HG03045 (cell line): ENCODE measurements at regions not wholly inside any gene's neighbourhood (a gene's known extent, or its start where the extent isn't known, plus 50 kb on each side); places are given as distances from the start of the nearest gene placed in this dataset.
"Not testable (repeated sequence)": the region's sequence is repeated elsewhere in the genome, so short reads cannot be mapped to it uniquely, and the experiment has no call there.

Experiments used
- ATAC-seq: cut with Tn5 transposase; IDR thresholded peaks from one replicate; pipeline ENCODE4 v1.9.1; 2021; ENCODE audit warnings: mild to moderate bottlenecking, moderate library complexity; ENCODE audit not compliant: unreplicated experiment

DNA sequence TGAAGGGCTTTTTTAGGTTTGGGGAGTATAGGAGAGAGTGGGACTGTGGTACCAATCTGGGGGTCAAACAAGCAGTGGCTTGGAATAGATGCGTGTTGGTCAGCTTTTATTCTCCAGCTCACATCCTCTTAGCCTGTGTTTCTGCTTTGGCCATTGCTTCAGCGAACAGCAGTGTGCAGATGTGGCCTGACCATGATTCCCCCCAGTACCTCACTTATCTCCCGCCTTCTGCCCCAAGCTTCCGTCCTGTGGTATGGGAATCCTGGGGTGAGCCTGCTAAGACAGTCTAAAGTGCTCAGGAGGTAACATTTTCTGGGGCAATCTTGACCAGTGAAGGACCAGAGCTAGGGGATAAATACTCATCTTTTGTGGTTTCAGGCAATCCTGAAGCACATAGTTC is 84.9 kb upstream of the TNP1 start:
- no peak for ATAC-seq

DNA sequence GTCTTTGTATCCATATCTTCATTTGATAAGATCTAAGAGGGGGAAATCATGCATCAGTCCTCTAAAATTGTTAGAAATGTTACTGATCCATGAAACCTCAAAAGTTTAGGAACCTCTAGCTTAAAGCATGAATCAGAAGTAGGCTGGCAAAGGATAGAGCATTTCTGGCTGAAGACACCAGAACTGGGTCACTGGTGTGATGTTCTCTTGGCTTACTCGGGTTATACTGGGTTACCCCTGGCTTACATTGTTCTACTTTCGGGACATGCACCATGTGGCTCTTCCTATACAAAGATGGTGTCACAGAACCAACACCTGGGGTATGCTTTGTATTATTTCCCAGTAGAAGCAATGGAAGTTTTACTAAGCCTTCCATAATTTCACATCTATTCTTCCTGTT is 83.2 kb upstream of the TNP1 start:
- no peak for ATAC-seq

DNA sequence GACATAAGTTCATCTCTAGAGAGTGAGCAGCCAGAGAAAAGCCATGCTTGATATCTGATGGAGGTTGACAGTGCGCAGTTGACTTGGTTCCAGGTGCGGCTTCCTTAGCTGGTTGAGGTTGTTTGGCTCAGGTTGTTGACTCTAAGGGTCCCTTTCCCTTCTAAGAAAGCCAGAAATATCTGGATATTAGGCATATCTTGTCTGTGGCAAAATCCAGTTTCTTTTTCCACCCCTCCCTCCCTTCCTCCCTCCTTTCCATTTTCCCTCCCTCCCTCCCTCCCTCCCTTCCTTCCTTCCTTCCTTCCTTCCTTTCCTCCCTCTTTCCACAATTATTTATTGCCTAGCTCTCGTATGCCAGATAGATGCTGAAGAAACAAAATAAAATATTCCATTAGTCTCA is 82.6 kb upstream of the TNP1 start:
- ATAC-seq: no peak

DNA sequence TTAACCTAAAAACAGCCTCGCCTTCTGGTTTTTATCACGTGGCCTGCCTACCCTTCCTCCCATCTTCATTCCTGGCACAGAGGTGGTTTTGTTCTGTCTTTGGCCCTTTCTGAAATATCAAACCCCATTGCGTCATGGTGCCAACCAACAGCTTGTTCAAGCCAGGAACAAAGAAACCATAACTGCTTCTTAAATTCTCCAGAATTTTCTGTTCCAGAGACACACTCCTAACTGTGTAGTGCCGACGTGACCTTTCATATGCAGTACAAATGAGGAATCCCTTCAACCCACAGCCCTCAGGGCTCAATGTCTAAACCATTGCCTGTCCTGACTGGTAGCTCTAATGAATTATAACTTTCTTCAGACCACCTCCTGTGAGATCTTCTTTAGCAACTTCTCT is 82.2 kb upstream of the TNP1 start:
- no peak for ATAC-seq

DNA sequence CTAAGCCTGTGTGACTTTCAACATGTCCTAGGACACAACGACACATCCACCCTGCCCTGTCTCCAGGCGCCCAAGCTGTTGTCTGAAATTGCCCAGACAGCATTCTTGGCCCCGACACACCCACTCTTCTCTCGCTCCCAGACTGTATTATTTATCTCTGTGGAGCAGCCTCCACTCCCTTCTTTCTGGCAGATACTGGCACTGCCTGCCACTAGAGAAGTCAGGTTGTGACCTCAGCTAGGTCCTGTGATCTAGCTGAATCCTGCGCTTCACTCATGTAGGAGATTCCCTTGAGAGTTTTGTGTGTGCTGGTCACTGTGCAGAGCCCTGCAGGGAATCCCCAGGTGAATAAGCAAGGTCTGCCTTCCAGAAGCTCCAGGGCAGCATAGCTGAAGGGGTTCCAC is 77.1 kb upstream of the TNP1 start:
- ATAC-seq: no peak

DNA sequence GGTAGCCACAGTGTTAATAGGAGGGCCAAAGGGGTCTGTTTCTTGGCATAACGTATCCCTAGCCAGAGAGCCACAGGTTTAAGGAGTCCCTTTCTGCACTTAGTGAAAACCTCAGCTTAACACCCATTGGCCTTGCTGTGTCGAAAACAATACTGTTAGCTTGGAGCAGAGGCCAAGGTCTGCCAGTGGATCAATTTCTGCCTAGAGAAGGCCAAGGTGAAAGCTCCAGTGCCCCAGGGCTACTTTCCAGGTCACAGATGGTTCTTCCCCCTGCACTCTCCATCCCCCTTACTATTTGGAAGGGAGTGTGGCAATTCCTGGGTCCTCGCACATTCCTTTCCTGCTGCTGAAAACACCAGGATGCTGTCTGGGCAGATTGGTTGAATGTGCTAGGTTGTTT is 74.8 kb upstream of the TNP1 start:
- ATAC-seq: no peak

DNA sequence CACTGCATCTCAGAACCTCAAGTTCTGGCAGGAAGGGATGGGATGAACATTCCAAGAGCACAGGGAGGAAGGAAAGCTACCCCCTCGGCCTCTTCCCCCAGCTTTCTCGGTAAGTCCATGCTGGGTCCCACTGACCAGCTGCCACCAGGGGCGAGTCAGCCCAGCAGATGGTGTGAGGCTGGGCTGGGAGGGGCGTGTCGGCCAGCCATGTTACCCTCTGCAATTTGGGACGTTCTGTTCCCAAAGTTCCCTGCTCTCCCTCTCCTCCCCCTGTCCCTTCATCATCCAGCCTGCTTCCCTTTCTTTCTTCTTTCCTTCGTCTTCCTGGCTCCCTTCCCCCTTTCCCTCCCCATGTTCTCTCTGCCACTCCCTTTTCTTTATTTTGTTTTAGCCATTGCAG is 74.3 kb upstream of the TNP1 start:
- ATAC-seq: no peak

DNA sequence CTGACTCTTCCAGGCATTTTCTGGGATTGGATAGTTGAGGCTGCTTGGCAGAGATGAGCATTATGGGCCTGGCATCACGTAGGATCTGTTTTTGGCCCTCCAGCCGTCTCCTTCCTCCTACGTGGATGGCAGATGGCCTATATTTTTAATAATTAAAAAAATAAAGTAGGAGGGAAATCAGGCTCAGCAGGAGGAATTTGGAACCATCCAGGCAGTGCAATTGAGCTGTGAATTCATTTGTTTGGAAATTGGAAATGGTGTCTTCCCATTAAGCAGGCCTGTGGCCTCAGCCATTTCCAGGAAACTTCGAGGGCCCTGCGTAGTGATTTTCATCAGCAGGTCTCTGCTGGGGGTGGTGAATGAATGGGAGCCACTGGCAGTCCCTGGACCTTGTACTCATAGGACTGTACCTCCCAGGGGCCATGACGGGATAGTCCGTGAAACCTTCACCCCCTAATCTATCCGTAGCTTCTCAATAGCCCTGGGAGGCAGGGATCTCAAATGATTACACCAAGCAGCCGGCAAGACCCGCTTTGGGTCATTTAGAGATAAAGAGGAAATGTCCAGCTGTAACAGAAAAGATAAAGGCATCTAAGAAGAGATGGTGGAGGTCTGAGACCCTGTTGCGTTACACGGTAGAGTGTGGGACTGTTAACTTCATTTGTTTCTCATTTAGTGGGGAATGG is 73.1 kb upstream of the TNP1 start:
- ATAC-seq: no peak

DNA sequence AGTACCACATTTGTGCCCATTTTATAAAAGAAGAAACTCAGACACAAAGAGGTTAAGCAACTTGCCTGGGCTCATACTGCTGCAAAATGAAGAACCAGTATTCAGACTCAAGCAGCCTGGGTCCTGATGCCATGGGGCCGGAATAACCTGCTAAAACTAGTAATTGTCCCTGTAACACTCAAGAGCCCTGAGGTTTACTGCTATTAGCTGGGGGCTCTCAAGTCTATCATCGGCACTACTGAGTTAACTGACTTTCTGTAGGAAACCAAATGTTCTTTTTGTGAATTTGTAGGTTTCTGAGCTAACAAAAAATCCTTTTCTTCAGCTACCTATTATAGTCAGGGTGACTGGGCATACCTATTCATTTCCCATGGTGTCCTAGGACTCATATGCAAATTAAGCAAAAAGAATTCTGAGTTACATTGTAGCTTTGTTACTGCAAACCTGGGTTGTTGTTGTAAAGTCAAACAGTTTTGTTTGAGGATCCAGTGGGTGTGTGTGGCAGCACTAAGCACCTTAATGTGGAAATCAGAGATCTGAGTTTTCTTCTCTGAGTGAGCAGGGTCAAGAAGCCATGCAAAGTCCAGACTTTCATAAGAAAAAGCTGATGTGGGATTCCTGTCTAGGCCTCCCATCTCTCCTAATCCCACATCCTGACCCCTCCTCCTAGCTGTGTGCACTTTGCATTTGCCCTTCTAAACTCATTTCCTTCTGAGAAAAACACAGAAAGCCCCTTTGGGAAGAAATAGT is 72.4 kb upstream of the TNP1 start:
- ATAC-seq: no peak

DNA sequence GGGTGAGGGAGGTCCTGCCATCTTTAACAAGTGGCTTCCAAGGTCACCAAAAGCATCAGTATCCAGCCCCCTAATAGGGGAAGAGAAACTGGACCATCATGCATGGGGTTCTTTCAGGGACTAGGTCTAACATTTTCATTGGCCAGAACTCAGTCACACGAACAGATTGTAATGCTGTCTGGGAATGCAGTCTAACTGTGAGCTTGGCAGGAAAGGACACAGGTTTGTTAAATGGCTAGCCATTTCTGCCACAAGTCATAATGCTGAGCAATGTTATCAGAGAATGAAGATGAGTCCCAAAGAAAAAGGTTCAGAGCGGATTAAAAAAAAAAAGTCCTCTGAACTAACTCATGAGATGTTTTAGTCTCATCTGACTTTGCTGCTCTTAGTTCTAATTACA is 70.9 kb upstream of the TNP1 start:
- ATAC-seq: no peak

DNA sequence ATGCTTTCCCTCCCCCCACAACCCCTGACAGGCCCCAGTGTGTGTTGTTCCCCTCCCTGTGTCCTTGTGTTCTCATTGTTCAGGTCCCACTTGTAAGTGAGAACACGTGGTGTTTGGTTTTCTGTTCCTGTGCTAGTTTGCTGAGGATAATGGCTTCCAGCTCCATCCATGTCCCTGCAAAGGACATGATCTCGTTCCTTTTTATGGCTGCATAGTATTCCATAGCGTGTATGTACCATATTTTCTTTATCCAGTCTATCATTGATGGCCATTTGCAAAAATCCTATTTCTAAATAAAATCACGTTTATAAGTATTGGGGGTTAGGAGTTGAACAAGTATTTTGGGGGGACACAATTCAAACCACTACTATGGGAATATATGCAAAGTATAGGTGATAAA is 69.5 kb upstream of the TNP1 start:
- not testable (repeated sequence) for ATAC-seq

DNA sequence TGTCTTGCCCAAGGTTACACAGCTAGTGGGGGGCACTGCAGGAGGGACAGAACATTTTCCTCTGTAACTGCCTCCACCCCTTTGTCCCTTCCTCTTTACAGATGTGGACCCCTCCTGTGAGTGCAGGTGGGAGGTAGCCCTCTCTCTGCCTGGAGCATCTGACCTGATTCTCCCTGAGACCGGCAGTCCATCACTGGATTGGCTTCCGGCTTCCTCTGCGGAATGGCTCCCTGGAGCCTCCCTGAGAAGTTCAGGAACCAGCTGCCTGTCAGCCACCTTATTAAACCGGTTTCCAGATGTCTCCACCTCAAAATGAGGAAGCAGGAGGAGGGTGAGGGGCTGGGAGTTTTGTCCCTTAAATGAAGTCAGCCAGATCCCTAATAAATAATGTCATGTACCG is 67.3 kb upstream of the TNP1 start:
- ATAC-seq: no peak

DNA sequence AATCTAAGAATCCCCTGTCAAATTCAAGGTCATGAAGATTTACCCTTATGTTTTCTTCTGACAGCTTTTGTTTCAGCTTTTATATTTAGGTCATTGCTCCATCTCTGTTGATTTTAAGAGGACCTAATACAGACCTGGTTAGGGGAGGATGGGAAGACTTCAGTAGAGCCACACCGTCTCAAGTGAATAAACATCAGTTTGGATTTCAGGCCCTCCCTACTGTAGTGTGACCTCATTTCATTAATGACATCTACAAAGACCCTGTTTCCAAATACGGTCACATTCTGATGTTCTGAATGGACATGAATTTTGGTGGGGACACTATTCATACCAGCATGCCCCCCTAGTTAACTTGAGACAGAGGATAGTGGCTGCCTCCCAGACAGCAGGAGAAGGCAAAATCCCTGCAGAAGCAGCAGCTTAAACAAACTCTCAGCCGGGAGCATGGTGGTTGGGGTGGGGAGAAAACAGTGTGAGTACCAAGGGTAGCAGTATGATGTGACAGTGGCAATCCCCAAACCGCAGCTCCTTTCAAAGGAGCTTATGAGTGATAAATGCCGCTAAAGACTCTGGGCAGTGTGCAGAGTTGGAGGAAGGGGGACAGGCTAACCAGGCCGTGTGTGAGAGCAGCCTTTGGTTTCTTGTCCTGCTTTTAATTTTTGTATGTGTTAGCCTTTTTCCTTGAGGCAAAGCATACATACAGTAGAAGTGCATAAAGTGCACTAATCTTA is 65.9 kb upstream of the TNP1 start:
- ATAC-seq: no peak

DNA sequence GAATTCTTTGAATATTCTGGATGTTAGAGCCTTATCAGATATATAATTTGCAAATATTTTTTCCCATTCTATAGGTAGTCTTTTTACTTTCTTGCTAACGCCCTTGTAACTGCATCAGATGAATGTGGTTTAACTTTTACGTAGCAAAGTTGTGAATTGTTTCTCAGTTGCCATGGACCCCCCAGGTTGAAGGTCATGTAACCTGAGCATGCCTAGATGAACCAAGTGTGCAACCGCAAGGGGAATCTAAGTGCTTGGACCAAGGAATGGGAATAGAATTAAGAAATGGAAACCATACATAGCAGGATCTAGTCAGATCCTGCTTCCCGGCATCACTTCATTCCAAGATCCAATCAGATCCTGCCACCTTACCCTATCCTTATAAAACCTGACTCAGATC is 65.1 kb upstream of the TNP1 start:
- no peak for ATAC-seq

DNA sequence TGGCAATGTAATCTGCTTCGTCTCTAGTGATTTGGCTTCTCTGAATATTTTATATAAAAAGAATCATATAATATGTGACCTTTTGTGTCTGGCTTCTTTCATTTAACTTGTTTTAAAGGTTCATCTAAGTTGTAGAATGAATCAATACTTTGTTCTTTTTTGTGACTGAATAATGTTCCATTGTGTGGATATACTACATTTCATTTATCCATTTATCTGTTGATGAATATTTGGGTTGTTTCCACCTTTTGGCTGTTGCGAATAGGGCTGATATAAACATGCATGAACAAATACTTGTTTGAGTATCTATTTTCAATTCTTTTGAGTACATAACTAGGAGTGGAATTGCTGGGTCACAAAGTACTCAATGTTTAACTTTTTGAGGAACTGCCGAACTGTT is 63.8 kb upstream of the TNP1 start:
- ATAC-seq: no peak

DNA sequence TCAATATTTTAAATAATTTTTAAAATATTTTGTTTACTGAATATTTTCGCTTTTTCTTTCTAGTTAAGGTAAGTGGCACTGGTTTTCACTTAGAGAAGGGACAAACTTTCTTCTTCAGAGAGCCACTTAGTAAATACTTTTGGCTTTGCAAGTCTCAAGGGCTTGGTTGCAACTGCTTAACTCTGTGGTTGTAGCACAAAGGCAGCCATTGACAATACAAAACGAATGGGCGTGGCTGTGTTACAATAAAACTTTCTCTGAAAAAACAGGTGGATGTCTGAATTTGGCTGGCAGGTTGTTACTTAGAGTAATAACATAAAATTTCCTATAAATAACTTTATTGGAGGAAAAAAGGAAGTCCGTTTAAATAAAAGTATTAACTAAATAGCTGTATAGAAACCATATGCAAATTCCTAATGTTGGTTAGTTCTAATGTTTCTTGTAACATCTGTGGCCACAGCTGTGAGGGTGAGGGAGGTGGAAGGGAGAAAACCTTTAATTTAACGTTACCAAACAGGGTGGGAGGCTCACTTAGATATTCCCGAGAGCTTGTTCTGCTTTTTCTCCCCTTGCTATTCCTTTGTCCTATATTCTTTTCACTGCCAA is 62.4 kb upstream of the TNP1 start:
- no peak for ATAC-seq

DNA sequence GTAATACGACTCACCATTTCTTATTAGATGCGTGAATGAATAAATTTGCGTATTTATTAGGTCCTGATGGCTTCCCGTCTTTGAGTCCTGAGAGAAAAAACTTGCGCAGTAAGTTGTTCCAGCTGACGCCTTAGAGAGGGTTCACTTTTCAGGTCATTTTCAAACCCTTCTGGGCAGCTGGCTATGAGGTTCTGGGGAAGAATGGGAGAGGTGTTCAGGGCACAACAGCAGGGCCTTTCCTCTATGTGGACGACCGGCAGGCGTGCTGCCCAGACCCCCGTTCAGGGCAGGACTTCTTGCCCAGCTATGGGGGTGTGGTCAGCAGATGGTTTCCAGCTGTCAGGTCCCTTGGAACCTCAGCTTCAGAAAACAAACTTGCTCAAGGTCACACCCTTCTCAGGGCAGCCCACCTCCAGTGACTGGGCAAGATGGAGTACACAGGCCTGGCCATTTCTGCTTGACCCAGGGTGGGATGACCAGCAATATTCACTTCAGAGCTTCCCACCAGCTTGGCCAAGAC is 61.1 kb upstream of the TNP1 start:
- no peak for ATAC-seq

DNA sequence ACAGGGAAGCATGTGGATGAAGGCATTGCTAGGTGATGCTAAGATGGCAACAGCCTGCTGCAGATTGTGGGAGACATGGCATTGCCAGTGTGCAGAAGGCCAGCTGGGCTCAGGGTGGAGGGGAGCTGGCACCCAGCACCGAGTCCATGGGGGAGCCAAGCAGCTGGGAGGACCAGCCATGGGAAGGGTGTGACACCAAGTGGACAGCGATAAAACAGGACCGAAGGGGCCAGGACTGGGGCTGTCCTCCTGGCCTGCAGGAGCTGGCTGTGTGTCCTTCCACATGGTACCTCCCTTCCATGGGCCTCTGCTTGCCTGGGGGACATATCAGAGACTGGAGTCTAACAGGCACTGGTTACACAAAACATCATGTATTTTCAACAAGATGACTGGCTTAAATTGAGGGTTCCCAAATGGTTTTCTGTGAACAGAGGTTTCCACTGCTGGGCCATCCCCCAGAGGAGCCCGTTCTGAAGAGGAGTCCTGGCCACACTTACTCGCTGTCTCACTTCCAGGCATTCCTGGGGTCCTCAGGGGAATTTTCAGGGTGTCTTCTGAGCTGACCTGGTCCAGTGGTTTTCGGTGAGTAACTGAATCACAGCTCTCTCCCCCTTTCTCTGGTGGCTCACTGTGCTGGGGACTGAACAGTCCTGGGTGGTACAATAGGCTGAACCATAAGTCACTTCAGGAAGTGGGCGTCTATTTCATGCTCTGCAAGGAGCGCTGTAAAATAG is 60.4 kb upstream of the TNP1 start:
- ATAC-seq: no peak

DNA sequence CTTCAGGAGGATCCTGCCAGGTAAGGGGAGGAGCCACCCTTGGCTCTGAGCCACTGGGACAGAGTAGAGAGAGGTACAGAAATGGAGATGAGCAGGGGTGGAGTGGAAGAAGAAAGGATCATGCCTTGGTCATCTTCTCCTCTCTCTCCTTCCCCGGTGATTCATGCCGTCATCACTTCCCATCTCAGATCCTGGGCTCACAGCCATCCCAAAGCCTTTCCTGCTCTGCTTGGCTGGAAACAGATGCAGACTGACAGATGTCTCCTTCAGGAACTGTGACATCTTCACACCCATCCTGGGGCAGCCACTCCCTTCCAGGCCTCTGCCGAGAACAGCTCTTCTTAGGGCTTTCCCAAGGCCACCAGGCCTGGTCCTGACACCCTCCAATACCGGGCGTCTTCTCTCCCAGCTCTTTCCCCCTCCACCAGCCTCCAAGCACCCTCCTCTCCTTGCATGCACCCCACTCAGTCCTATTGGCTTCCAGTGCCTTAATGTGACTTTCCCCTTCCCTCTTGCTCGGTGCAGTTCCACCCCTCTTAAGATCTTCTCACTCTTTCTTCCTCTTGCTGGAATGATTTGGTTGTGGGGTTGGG is 58.3 kb upstream of the TNP1 start:
- ATAC-seq: no peak

DNA sequence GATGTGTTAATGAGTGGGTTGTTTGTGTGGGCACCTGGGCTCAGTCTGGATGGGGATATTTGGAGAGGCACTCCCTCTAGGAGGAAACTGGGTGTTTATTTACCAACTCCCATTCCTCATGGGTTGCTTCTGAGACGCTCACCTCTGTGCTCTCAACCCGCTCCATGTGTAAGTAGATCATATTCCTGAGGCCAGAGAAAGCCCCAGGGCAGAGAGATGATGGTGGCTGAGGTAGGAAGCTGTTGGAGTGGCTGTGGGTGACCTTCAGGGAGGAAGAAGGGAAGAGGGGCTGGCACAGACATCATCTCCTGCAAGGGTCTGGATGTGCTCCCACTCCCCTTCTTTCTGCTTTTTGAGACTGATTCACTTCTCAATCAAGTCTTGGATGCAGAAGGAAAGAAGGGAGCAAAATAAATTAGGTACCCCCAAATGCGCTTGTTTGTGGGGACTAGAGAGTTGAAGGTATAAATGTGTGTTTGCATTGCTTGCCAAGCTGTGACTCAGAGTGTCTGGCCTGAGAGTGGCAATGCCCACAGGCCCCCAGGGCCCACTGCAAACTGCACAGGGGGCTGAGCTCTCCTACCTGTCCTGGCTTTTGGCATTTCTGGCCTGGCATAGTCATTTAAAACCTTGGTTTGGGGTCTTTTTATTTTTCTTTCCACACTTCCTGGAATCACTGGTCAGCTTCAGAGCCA is 57.2 kb upstream of the TNP1 start:
- ATAC-seq: no peak
